ENCODE measurements at regions not wholly inside any gene's neighbourhood (a gene's known extent, or its start where the extent isn't known, plus 50 kb on each side); places are given as distances from the start of the nearest gene placed in this dataset.

DNA sequence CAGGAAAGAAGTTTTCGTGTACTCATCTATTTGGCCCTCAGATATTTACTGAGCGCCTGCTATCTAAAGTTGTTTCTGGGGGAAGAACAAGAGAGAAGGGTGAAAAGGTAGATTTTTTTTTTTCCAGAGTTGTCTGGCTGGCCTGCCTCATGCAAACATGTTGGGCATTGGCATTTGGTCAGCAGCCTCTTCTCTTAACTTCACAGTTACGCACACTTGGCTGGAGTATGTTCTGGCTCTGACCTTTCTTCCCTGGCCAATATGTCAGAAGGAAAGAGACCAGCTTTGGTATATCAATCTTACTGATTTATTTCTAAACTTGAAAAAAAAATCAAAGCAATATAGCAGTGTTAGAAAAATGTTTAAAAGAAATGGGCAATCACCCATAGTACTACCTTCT, 54.2 kb upstream of the GRAMD1B start:
- Histone ChIP-seq H2AFZ (ENCODE audit: insufficient read depth, low read depth, low read length, poor library complexity, severe bottlenecking) (no peak overlapping the region), H3K27ac (ENCODE audit: low read depth in 1 of 2, low read length in 2 of 2) (no peak overlapping the region), H3K79me2 (ENCODE audit: insufficient read depth, low read length) (no peaks in the 10 kb centered on the region), H3K9ac (ENCODE audit: insufficient read depth, low read length, poor library complexity, severe bottlenecking) (no peak overlapping the region), H3K4me3 (replicated peaks in 1 of 3; ENCODE audit: low read depth in 2 of 3, low read length in 3 of 3) (no peak overlapping the region), H3K27me3 (ENCODE audit: control insufficient read depth in 2 of 2, insufficient read depth in 2 of 2, low read length in 2 of 2) (no peaks in the 10 kb centered on the region), H3K9me3 (replicated peaks in 1 of 2; ENCODE audit: control insufficient read depth in 1 of 2, insufficient read depth in 1 of 2, low read length in 2 of 2) (no peaks in the 10 kb centered on the region), H3K4me1 (ENCODE audit: control insufficient read depth in 1 of 2, insufficient read depth in 2 of 2, low read length in 2 of 2) (no peaks in the 10 kb centered on the region), H3K36me3 (replicated peaks in 1 of 2; ENCODE audit: control insufficient read depth in 1 of 2, insufficient read depth in 2 of 2, low read length in 2 of 2) (no peaks in the 10 kb centered on the region), H4K20me1 (ENCODE audit: insufficient read depth, low read length) (no peaks in the 10 kb centered on the region), H3K4me2 (replicated peaks; ENCODE audit: extremely low read depth, low read length, poor library complexity, severe bottlenecking) (no peak overlapping the region)
- no peak for TF ChIP-seq CTCF (IDR thresholded peaks at IDR 0.05)
- intact Hi-C loops (cut with micrococcal nuclease), result no loop called here
- peaks cover 0 to 2% (median 0%) of the 10 kb centered on the region in 3 donors for H3K27me3 Mint-ChIP-seq (ENCODE audit: low read depth in 3 of 3)
- H3K4me3 Mint-ChIP-seq, result no peak overlapping the region
- no peaks in the 10 kb centered on the region for H3K4me1 Mint-ChIP-seq
- 100% methylated on average over 1 of the region's 3 CpGs for WGBS (ENCODE audit: insufficient coverage)
- H3K36me3 Mint-ChIP-seq, result no peaks in the 10 kb centered on the region
- H3K9me3 Mint-ChIP-seq, result no peaks in the 10 kb centered on the region
- DNase-seq, result no peak
- no peak overlapping the region for H3K27ac Mint-ChIP-seq

GRCh38 chr11:123374622-123374968, 55.5 kb upstream of the GRAMD1B start:
- H3K9me3 Mint-ChIP-seq, result no peaks in the 10 kb centered on the region
- Histone ChIP-seq H3K4me3 (replicated peaks in 1 of 3; ENCODE audit: low read depth in 2 of 3, low read length in 3 of 3) (no peak overlapping the region), H3K9me3 (replicated peaks in 1 of 2; ENCODE audit: control insufficient read depth in 1 of 2, insufficient read depth in 1 of 2, low read length in 2 of 2) (no peaks in the 10 kb centered on the region), H3K36me3 (replicated peaks in 1 of 2; ENCODE audit: control insufficient read depth in 1 of 2, insufficient read depth in 2 of 2, low read length in 2 of 2) (no peaks in the 10 kb centered on the region), H2AFZ (ENCODE audit: insufficient read depth, low read depth, low read length, poor library complexity, severe bottlenecking) (no peak overlapping the region), H3K4me1 (ENCODE audit: control insufficient read depth in 1 of 2, insufficient read depth in 2 of 2, low read length in 2 of 2) (no peaks in the 10 kb centered on the region), H3K27me3 (ENCODE audit: control insufficient read depth in 2 of 2, insufficient read depth in 2 of 2, low read length in 2 of 2) (no peaks in the 10 kb centered on the region), H4K20me1 (ENCODE audit: insufficient read depth, low read length) (no peaks in the 10 kb centered on the region), H3K79me2 (ENCODE audit: insufficient read depth, low read length) (no peaks in the 10 kb centered on the region), H3K9ac (ENCODE audit: insufficient read depth, low read length, poor library complexity, severe bottlenecking) (no peak overlapping the region), H3K4me2 (replicated peaks; ENCODE audit: extremely low read depth, low read length, poor library complexity, severe bottlenecking) (no peak overlapping the region), H3K27ac (ENCODE audit: low read depth in 1 of 2, low read length in 2 of 2) (no peak overlapping the region)
- no peaks in the 10 kb centered on the region for H3K4me1 Mint-ChIP-seq
- H3K27me3 Mint-ChIP-seq (ENCODE audit: low read depth in 3 of 3), result peaks cover 0 to 4% (median 0%) of the 10 kb centered on the region in 3 donors
- H3K27ac Mint-ChIP-seq, result no peak overlapping the region
- no peak overlapping the region for H3K4me3 Mint-ChIP-seq
- intact Hi-C loops (cut with micrococcal nuclease), result no loop called here
- 95% methylated on average over 2 of the region's 5 CpGs for WGBS (ENCODE audit: insufficient coverage)
- H3K36me3 Mint-ChIP-seq, result no peaks in the 10 kb centered on the region
- no peak for DNase-seq
- no peak for TF ChIP-seq CTCF (IDR thresholded peaks at IDR 0.05)

Measured in CD14-positive monocyte (primary cell).